ENCODE measurements at regions not wholly inside any gene's neighbourhood (a gene's known extent, or its start where the extent isn't known, plus 50 kb on each side); places are given as distances from the start of the nearest gene placed in this dataset.

- TF ChIP-seq CTCF (conservative IDR thresholded peaks at IDR 0.05; ENCODE audit: low read depth, low read length) (no peak), EZH2 (IDR thresholded peaks at IDR 0.05; ENCODE audit: low read length, unreplicated experiment) (no peak), EZH2phosphoT487 (IDR thresholded peaks at IDR 0.05; ENCODE audit: borderline replicate concordance, low read length) (no peak)
These were observed 194.6 kb upstream of the PDE1C start for GRCh38 chr7:32264702-32265284.

Data from PC-3 (cell line).